PC-3 (cell line): ENCODE measurements at regions not wholly inside any gene's neighbourhood (a gene's known extent, or its start where the extent isn't known, plus 50 kb on each side); places are given as distances from the start of the nearest gene placed in this dataset.

ENCODE experiments used
- ATAC-seq: fragments of 200-7000 bp; cut with Tn5 transposase; 2 replicates; pipeline ENCODE4 v1.9.1; 2020; ENCODE audit warnings: mild to moderate bottlenecking, moderate library complexity
- BruUV-seq: library from RNA; stranded (reverse); fragments of 400-500 nt; replicated peaks from 2 replicates; lab custom pipeline; 2021; lab: Mats Ljungman, UMichigan
- CTCF ChIA-PET: fragments of 300-600 bp; sonication (Branson Sonifier 250); formaldehyde crosslinking; loops from one replicate; lab custom pipeline; 2022; ENCODE audit warnings: antibody characterized with exemption; lab: Charles Lee
- POLR2A ChIA-PET: fragments of 300-600 bp; sonication (Branson Sonifier 250); formaldehyde crosslinking; loops from one replicate; lab custom pipeline; 2022; ENCODE audit warnings: antibody characterized with exemption; ENCODE audit not compliant: unreplicated experiment; lab: Charles Lee
- DNase-seq: peaks from one replicate; pipeline ENCODE4 v3.0.0-alpha.2; 2015
- H2AFZ ChIP-seq: fragments of 300-600 bp; sonication (generic); 2 replicates; pipeline ENCODE4 v1.6.0; 2016; ENCODE audit warnings: antibody characterized with exemption, low read length
- H3F3A ChIP-seq: fragments of 300-600 bp; sonication (generic); one replicate; pipeline ENCODE4 v1.6.0; 2017; ENCODE audit warnings: antibody characterized with exemption, low read length, control low read depth, mild to moderate bottlenecking; ENCODE audit not compliant: unreplicated experiment
- H3K27ac ChIP-seq: fragments of 300-600 bp; sonication (generic); 2 replicates; pipeline ENCODE4 v1.5.1; 2016; ENCODE audit warnings: mild to moderate bottlenecking, low read length
- H3K27me3 ChIP-seq: fragments of 300-600 bp; sonication (generic); 2 replicates; pipeline ENCODE4 v1.6.1; 2016; ENCODE audit warnings: low read length, mixed read lengths
- H3K36me3 ChIP-seq: fragments of 300-600 bp; sonication (generic); 2 replicates; pipeline ENCODE4 v1.6.1; 2016; ENCODE audit warnings: low read depth, mixed run types, low read length, mixed read lengths
- H3K4me1 ChIP-seq: fragments of 300-600 bp; sonication (generic); 2 replicates; pipeline ENCODE4 v1.5.1; 2016; ENCODE audit warnings: low read length; ENCODE audit not compliant: insufficient read depth
- H3K4me2 ChIP-seq: fragments of 300-600 bp; sonication (generic); 2 replicates; pipeline ENCODE4 v1.6.0; 2016; ENCODE audit warnings: low read length
- H3K4me3 ChIP-seq: fragments of 300-600 bp; sonication (generic); 2 replicates; pipeline ENCODE4 v1.5.1; 2016; ENCODE audit warnings: mild to moderate bottlenecking, low read length, mixed read lengths
- H3K79me2 ChIP-seq: fragments of 300-600 bp; sonication (generic); 2 replicates; pipeline ENCODE4 v1.6.1; 2017; ENCODE audit warnings: low read length, mixed read lengths
- H3K9ac ChIP-seq: fragments of 300-600 bp; sonication (generic); 2 replicates; pipeline ENCODE4 v1.6.0; 2016; ENCODE audit warnings: mild to moderate bottlenecking, low read length
- H3K9me2 ChIP-seq: fragments of 300-600 bp; sonication (generic); replicated peaks from 2 replicates; pipeline ENCODE4 v1.6.1; 2016; ENCODE audit warnings: mixed run types, low read length, mixed read lengths
- H3K9me3 ChIP-seq: fragments of 300-600 bp; sonication (generic); 2 replicates; pipeline ENCODE4 v1.6.1; 2016; ENCODE audit warnings: low read length, mixed read lengths
- H4K20me1 ChIP-seq: fragments of 300-600 bp; sonication (generic); 2 replicates; pipeline ENCODE4 v1.6.1; 2016; ENCODE audit warnings: low read length, mixed read lengths
- CTCF ChIP-seq: fragments of 300-600 bp; sonication (generic); conservative IDR thresholded peaks from 2 replicates; pipeline ENCODE4 v1.5.1; 2017; ENCODE audit warnings: antibody characterized with exemption, low read depth, mild to moderate bottlenecking, low read length
- EZH2 ChIP-seq: fragments of 300-600 bp; sonication (generic); IDR thresholded peaks from one replicate; pipeline ENCODE4 v1.6.1; 2017; ENCODE audit warnings: antibody characterized with exemption, mild to moderate bottlenecking, low read length; ENCODE audit not compliant: unreplicated experiment
- EZH2phosphoT487 ChIP-seq: fragments of 300-600 bp; sonication (generic); IDR thresholded peaks from 2 replicates; pipeline ENCODE4 v1.6.1; 2018; ENCODE audit warnings: mild to moderate bottlenecking, antibody characterized with exemption, low read length, borderline replicate concordance
- intact Hi-C: fragments of 100-400 bp; cut with micrococcal nuclease; formaldehyde crosslinking; loops from 2 replicates; pipeline ENCODE4 v1.9.0; 2023

- H3K27ac ChIP-seq = no peak overlapping the region
- H3K9me3 ChIP-seq = no peaks in the 10 kb centered on the region
- no peaks in the 10 kb centered on the region for H3K9me2 ChIP-seq
- peaks cover 9% of the 10 kb centered on the region for H3K4me1 ChIP-seq
- peaks cover 27% of the 10 kb centered on the region for H3K27me3 ChIP-seq
- CTCF ChIA-PET = no interaction called here
- no peak for TF ChIP-seq CTCF
- TF ChIP-seq EZH2 = no peak
- no peak for TF ChIP-seq EZH2phosphoT487
- DNase-seq = no peak
- H2AFZ ChIP-seq = no peak overlapping the region
- no peak overlapping the region for H3K9ac ChIP-seq
- no peaks in the 10 kb centered on the region for H3F3A ChIP-seq
- BruUV-seq = no TSS peak
- H3K79me2 ChIP-seq = no peaks in the 10 kb centered on the region
- no peaks in the 10 kb centered on the region for H4K20me1 ChIP-seq
- no peak overlapping the region for H3K4me3 ChIP-seq
- no peaks in the 10 kb centered on the region for H3K36me3 ChIP-seq
- H3K4me2 ChIP-seq = no peak overlapping the region
- intact Hi-C loops = no loop called here
- ATAC-seq = no peak
- POLR2A ChIA-PET = no interaction called here
Measured at GRCh38 chr3:124297062-124297980, 305.4 kb upstream of the ROPN1 start.

- Histone ChIP-seq H3K79me2 (no peaks in the 10 kb centered on the region), H3K36me3 (no peaks in the 10 kb centered on the region), H3K9ac (no peak overlapping the region), H3K27ac (no peak overlapping the region), H4K20me1 (no peaks in the 10 kb centered on the region), H3K9me2 (no peaks in the 10 kb centered on the region), H3K27me3 (peaks cover 23% of the 10 kb centered on the region; the same call in 1 of the 2 replicates), H3K4me2 (no peak overlapping the region), H3K4me3 (no peak overlapping the region), H3F3A (no peaks in the 10 kb centered on the region), H3K4me1 (peaks cover 9% of the 10 kb centered on the region), H2AFZ (no peak overlapping the region), H3K9me3 (no peaks in the 10 kb centered on the region)
- no peak for ATAC-seq
- TF ChIP-seq EZH2 (no peak), EZH2phosphoT487 (no peak), CTCF (no peak)
- POLR2A ChIA-PET = interaction anchor here (0.6 kb wide), 1 partner anchor 645 kb away, joined by 3 read pairs; no protein-coding TSS in a partner anchor
- CTCF ChIA-PET = no interaction called here
- BruUV-seq = no TSS peak
- intact Hi-C loops = no loop called here
- no peak for DNase-seq
Measured at GRCh38 chr3:124298301-124298700, 306.4 kb upstream of the ROPN1 start.

GRCh38 chr3:124298951-124299350, 307.0 kb upstream of the ROPN1 start:
- Histone ChIP-seq H3K4me2 (0 out of 2 replicates have a peak overlapping the region, but pooled peaks have one; percentile 8), H3K4me3 (no peak overlapping the region), H3K9me3 (no peaks in the 10 kb centered on the region), H3K36me3 (no peaks in the 10 kb centered on the region), H3F3A (no peaks in the 10 kb centered on the region), H3K27me3 (peaks cover 16% of the 10 kb centered on the region; the same call in 1 of the 2 replicates), H3K4me1 (peaks cover 9% of the 10 kb centered on the region), H3K9me2 (no peaks in the 10 kb centered on the region), H3K9ac (no peak overlapping the region), H2AFZ (no peak overlapping the region), H3K27ac (no peak overlapping the region), H4K20me1 (no peaks in the 10 kb centered on the region), H3K79me2 (no peaks in the 10 kb centered on the region)
- POLR2A ChIA-PET = no interaction called here
- DNase-seq (peak; percentile 56), ATAC-seq (no peak)
- CTCF ChIA-PET = no interaction called here
- no TSS peak for BruUV-seq
- intact Hi-C loops = no loop called here
- no peak for TF ChIP-seq EZH2phosphoT487
